GM18511 (cell line): ENCODE measurements at regions not wholly inside any gene's neighbourhood (a gene's known extent, or its start where the extent isn't known, plus 50 kb on each side); places are given as distances from the start of the nearest gene placed in this dataset.
"Not testable (repeated sequence)": the region's sequence is repeated elsewhere in the genome, so short reads cannot be mapped to it uniquely, and the experiment has no call there.

Experiments
- ATAC-seq: cut with Tn5 transposase; IDR thresholded peaks from one replicate; pipeline ENCODE4 v1.9.1; 2021; ENCODE audit warnings: mild to moderate bottlenecking, moderate library complexity; ENCODE audit not compliant: unreplicated experiment

GRCh38 chr7:149930374-149931068 is 56.8 kb downstream of the ATP6V0E2 start:
- not testable (repeated sequence) for ATAC-seq

- ATAC-seq, result not testable (repeated sequence)
These were observed 60.0 kb downstream of the ATP6V0E2 start for GRCh38 chr7:149933776-149934175.

GRCh38 chr7:149947346-149947745 is 73.6 kb downstream of the ATP6V0E2 start:
- ATAC-seq, result not testable (repeated sequence)

GRCh38 chr7:149948444-149948843 is 74.7 kb downstream of the ATP6V0E2 start:
- not testable (repeated sequence) for ATAC-seq

- ATAC-seq, result not testable (repeated sequence)
These were observed 76.3 kb downstream of the ATP6V0E2 start for GRCh38 chr7:149949863-149950577.

GRCh38 chr7:149950578-149950924 is 76.8 kb downstream of the ATP6V0E2 start:
- not testable (repeated sequence) for ATAC-seq

- not testable (repeated sequence) for ATAC-seq
These were observed 77.8 kb downstream of the ATP6V0E2 start for GRCh38 chr7:149951579-149951978.

- not testable (repeated sequence) for ATAC-seq
These were observed 85.1 kb downstream of the ATP6V0E2 start for GRCh38 chr7:149958880-149959279.

GRCh38 chr7:149960863-149961262 is 87.1 kb downstream of the ATP6V0E2 start:
- ATAC-seq, result not testable (repeated sequence)

GRCh38 chr7:149961878-149962277 is 88.1 kb downstream of the ATP6V0E2 start:
- not testable (repeated sequence) for ATAC-seq

- not testable (repeated sequence) for ATAC-seq
These were observed 89.0 kb downstream of the ATP6V0E2 start for GRCh38 chr7:149962685-149963319.

GRCh38 chr7:149963985-149964384 is 90.2 kb downstream of the ATP6V0E2 start:
- ATAC-seq, result not testable (repeated sequence)

GRCh38 chr7:149966444-149966843 is 92.7 kb downstream of the ATP6V0E2 start:
- not testable (repeated sequence) for ATAC-seq

GRCh38 chr7:149972977-149973376 is 99.2 kb downstream of the ATP6V0E2 start:
- ATAC-seq, result not testable (repeated sequence)

- ATAC-seq, result not testable (repeated sequence)
These were observed 99.9 kb downstream of the ATP6V0E2 start for GRCh38 chr7:149973681-149974080.

- not testable (repeated sequence) for ATAC-seq
These were observed 101.8 kb downstream of the ATP6V0E2 start for GRCh38 chr7:149975608-149976007.

GRCh38 chr7:149978537-149978936 is 104.8 kb downstream of the ATP6V0E2 start:
- not testable (repeated sequence) for ATAC-seq

GRCh38 chr7:149978944-149979343 is 105.2 kb downstream of the ATP6V0E2 start:
- not testable (repeated sequence) for ATAC-seq

- not testable (repeated sequence) for ATAC-seq
These were observed 108.9 kb downstream of the ATP6V0E2 start for GRCh38 chr7:149982537-149983112.

GRCh38 chr7:149986866-149987265 is 113.1 kb downstream of the ATP6V0E2 start:
- ATAC-seq, result not testable (repeated sequence)

- not testable (repeated sequence) for ATAC-seq
These were observed 118.0 kb downstream of the ATP6V0E2 start for GRCh38 chr7:149991652-149992302.
